ENCODE measurements at regions not wholly inside any gene's neighbourhood (a gene's known extent, or its start where the extent isn't known, plus 50 kb on each side); places are given as distances from the start of the nearest gene placed in this dataset.

DNA sequence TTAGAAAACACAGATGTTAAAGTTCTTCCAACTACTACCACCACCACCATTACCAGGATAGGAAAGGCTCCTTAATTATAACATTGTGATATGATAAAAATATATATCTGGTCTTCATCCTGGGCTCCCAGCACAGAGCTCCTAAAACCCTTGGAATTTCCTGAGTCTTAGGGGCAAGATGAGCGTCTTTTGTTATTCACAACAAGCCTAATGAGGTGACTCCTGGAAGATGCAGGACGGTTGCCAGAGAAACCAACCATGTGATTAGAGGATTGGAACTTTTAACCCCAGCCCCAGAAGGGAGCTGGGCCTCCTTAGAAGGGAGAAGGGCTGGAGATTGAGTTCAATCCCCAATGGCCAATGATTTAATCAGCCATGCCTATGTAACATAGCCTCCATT lies 148.0 kb upstream of the ADRA1B start:
- Histone ChIP-seq H3K4me3 (no peak overlapping the region), H3K9ac (ENCODE audit: control insufficient read depth, insufficient read depth, low read length) (no peak overlapping the region), H3K9me3 (replicated peaks; ENCODE audit: control insufficient read depth, insufficient read depth, low read length) (no peaks in the 10 kb centered on the region), H2AFZ (ENCODE audit: control insufficient read depth, low read depth, low read length) (no peak overlapping the region), H3K4me2 (ENCODE audit: control insufficient read depth, insufficient read depth) (no peak overlapping the region), H3K27ac (ENCODE audit: control insufficient read depth, insufficient read depth) (no peak overlapping the region), H3K36me3 (ENCODE audit: control insufficient read depth in 2 of 2, insufficient read depth in 2 of 2, low read length in 1 of 2) (no peaks in the 10 kb centered on the region), H3K4me1 (ENCODE audit: control insufficient read depth, insufficient read depth, low read length) (peaks cover 4% of the 10 kb centered on the region; the same call in 1 of the 2 replicates), H3K27me3 (replicated peaks in 1 of 2; ENCODE audit: control insufficient read depth in 2 of 2, insufficient read depth in 2 of 2, low read length in 1 of 2) (peaks cover 0 to 4% of the 10 kb centered on the region in 2 experiments; a peak in 3 of 4 replicates), H4K20me1 (ENCODE audit: control insufficient read depth, insufficient read depth) (no peaks in the 10 kb centered on the region), H3K79me2 (ENCODE audit: control insufficient read depth, insufficient read depth, low read length) (no peaks in the 10 kb centered on the region)
- TF ChIP-seq YBX1 (IDR thresholded peaks at IDR 0.05), result no peak
- TF ChIP-seq, protein P1, sequence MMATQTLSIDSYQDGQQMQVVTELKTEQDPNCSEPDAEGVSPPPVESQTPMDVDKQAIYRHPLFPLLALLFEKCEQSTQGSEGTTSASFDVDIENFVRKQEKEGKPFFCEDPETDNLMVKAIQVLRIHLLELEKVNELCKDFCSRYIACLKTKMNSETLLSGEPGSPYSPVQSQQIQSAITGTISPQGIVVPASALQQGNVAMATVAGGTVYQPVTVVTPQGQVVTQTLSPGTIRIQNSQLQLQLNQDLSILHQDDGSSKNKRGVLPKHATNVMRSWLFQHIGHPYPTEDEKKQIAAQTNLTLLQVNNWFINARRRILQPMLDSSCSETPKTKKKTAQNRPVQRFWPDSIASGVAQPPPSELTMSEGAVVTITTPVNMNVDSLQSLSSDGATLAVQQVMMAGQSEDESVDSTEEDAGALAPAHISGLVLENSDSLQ (IDR thresholded peaks at IDR 0.05), result no peak
- TF ChIP-seq SPI1 (IDR thresholded peaks at IDR 0.05; ENCODE audit: borderline replicate concordance, insufficient read depth, low read depth, low read length), result no peak
- TF ChIP-seq, protein P2, sequence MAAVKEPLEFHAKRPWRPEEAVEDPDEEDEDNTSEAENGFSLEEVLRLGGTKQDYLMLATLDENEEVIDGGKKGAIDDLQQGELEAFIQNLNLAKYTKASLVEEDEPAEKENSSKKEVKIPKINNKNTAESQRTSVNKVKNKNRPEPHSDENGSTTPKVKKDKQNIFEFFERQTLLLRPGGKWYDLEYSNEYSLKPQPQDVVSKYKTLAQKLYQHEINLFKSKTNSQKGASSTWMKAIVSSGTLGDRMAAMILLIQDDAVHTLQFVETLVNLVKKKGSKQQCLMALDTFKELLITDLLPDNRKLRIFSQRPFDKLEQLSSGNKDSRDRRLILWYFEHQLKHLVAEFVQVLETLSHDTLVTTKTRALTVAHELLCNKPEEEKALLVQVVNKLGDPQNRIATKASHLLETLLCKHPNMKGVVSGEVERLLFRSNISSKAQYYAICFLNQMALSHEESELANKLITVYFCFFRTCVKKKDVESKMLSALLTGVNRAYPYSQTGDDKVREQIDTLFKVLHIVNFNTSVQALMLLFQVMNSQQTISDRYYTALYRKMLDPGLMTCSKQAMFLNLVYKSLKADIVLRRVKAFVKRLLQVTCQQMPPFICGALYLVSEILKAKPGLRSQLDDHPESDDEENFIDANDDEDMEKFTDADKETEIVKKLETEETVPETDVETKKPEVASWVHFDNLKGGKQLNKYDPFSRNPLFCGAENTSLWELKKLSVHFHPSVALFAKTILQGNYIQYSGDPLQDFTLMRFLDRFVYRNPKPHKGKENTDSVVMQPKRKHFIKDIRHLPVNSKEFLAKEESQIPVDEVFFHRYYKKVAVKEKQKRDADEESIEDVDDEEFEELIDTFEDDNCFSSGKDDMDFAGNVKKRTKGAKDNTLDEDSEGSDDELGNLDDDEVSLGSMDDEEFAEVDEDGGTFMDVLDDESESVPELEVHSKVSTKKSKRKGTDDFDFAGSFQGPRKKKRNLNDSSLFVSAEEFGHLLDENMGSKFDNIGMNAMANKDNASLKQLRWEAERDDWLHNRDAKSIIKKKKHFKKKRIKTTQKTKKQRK (IDR thresholded peaks at IDR 0.05; ENCODE audit: low read depth, low read length), result no peak
- no peak for TF ChIP-seq BMI1 (IDR thresholded peaks at IDR 0.05; ENCODE audit: borderline replicate concordance)
- no peak for TF ChIP-seq RUNX3 (IDR thresholded peaks at IDR 0.05; ENCODE audit: low read length)
- no peak for TF ChIP-seq YY1 (IDR thresholded peaks at IDR 0.05; ENCODE audit: low read depth, low read length)
- TF ChIP-seq, protein P3, sequence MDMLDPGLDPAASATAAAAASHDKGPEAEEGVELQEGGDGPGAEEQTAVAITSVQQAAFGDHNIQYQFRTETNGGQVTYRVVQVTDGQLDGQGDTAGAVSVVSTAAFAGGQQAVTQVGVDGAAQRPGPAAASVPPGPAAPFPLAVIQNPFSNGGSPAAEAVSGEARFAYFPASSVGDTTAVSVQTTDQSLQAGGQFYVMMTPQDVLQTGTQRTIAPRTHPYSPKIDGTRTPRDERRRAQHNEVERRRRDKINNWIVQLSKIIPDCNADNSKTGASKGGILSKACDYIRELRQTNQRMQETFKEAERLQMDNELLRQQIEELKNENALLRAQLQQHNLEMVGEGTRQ (IDR thresholded peaks at IDR 0.05; ENCODE audit: borderline replicate concordance, low read depth, low read length), result no peak
- TF ChIP-seq IKZF2 (IDR thresholded peaks at IDR 0.05), result no peak
- no peak for TF ChIP-seq RFX5 (IDR thresholded peaks at IDR 0.05; ENCODE audit: low read depth, low read length)
- ChIA-PET SMC1A (ENCODE audit: uncharacterized antibody, unreplicated experiment) (no interaction called here), POLR2A (no interaction called here), RAD21 (ENCODE audit: unreplicated experiment) (no interaction called here), CTCF (no interaction called here)
- DNase-seq (ENCODE audit: low read depth, low spot score) (no peak), ATAC-seq (no peak), FAIRE-seq (no peak)
- no TSS peak for BruUV-seq (replicated peaks)
- intact Hi-C loops (cut with micrococcal nuclease; ENCODE audit: unreplicated experiment) (loop anchor here (10.0 kb wide), 1 partner anchor 443 kb away; no protein-coding TSS in a partner anchor), in situ Hi-C loops (cut with MboI) (no loop called here)
- WGBS (ENCODE audit: insufficient coverage, insufficient replicate concordance, low lambda C conversion rate, missing lambda C conversion rate), result 16% methylated on average over 2 of the region's 2 CpGs

All from GM12878 (cell line).